ENCODE measurements at regions not wholly inside any gene's neighbourhood (a gene's known extent, or its start where the extent isn't known, plus 50 kb on each side); places are given as distances from the start of the nearest gene placed in this dataset.

DNA sequence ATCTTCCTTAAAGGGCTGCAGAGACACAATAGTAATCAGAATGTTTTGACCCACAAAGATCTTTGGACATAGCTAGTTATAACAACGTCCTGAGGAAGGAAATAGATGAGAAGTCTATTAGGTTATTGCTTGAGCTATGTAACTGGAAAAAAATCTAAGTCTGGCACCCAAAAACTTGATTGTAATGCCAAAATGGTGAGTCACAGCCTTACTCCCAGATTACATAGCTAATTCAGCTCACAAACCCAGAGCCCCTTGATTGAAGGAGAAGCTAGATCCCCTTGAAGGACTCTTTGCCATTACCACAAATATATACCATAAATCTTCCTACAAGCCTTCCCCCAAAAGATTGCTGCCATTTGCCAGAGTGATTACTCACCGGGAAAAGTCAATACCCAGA lies 341.8 kb upstream of the KIF2A start:
- TF ChIP-seq, protein P1, sequence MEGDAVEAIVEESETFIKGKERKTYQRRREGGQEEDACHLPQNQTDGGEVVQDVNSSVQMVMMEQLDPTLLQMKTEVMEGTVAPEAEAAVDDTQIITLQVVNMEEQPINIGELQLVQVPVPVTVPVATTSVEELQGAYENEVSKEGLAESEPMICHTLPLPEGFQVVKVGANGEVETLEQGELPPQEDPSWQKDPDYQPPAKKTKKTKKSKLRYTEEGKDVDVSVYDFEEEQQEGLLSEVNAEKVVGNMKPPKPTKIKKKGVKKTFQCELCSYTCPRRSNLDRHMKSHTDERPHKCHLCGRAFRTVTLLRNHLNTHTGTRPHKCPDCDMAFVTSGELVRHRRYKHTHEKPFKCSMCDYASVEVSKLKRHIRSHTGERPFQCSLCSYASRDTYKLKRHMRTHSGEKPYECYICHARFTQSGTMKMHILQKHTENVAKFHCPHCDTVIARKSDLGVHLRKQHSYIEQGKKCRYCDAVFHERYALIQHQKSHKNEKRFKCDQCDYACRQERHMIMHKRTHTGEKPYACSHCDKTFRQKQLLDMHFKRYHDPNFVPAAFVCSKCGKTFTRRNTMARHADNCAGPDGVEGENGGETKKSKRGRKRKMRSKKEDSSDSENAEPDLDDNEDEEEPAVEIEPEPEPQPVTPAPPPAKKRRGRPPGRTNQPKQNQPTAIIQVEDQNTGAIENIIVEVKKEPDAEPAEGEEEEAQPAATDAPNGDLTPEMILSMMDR (IDR thresholded peaks at IDR 0.05; ENCODE audit: low read depth, low read length, poor library complexity, severe bottlenecking) = no peak
- no peak for TF ChIP-seq EZH2phosphoT487 (IDR thresholded peaks at IDR 0.05; ENCODE audit: borderline replicate concordance, low read length)

Measured in DOHH2 (cell line).